ENCODE measurements at regions not wholly inside any gene's neighbourhood (a gene's known extent, or its start where the extent isn't known, plus 50 kb on each side); places are given as distances from the start of the nearest gene placed in this dataset.

DNA sequence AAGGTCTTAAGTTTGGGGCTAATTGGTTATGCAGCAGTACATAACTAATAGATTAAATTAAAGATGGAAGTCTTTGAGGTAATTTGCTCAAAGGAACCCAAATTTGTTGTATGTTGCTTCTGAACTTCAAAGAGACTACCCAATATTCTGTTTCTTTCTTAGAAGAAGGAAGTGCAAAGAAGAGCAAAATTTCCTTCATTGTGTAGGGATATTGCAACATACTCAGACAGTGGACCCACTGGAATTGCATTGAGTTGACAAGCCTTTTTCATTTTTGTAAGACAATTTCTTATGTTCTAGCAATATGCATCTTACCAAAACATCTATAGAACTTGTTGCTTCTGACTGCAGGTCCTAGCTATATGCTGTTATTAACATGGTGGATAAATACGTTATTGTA lies 527.8 kb downstream of the SH2D4B start:
- TF ChIP-seq CTCF (IDR thresholded peaks at IDR 0.05; ENCODE audit: poor library complexity), result no peak
- no peak for TF ChIP-seq EZH2 (IDR thresholded peaks at IDR 0.05; ENCODE audit: borderline replicate concordance)
- no peak for TF ChIP-seq EZH2phosphoT487 (IDR thresholded peaks at IDR 0.05; ENCODE audit: low read depth, severe bottlenecking, unreplicated experiment)
